HG03442 (cell line): ENCODE measurements at regions not wholly inside any gene's neighbourhood (a gene's known extent, or its start where the extent isn't known, plus 50 kb on each side); places are given as distances from the start of the nearest gene placed in this dataset.
"Not testable (repeated sequence)": the region's sequence is repeated elsewhere in the genome, so short reads cannot be mapped to it uniquely, and the experiment has no call there.

Experiments used
- ATAC-seq: cut with Tn5 transposase; IDR thresholded peaks from one replicate; pipeline ENCODE4 v1.9.1; 2021; ENCODE audit warnings: mild to moderate bottlenecking, moderate library complexity; ENCODE audit not compliant: unreplicated experiment

DNA sequence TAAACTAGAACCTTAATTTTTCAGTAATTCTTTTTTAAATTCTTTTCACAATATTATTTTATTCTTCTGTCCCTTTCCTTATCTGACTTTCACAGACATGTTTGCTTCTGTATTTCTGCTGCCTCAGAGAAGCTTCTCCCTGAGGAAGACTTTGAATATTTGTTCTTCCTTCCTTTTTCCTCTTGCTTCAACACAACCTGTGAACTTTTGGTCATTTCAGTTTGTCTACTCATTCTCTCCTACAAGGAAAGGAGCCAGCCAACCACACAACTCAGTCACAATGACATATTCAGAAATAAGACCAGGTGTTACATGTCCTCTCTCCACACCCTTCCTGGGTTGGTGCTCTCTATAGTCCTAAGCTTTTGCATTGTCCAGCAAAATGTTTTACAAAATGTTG, 310.4 kb downstream of the TFAP2B start:
- ATAC-seq, result no peak

GRCh38 chr6:51137777-51138176, 319.1 kb downstream of the TFAP2B start:
- no peak for ATAC-seq

DNA sequence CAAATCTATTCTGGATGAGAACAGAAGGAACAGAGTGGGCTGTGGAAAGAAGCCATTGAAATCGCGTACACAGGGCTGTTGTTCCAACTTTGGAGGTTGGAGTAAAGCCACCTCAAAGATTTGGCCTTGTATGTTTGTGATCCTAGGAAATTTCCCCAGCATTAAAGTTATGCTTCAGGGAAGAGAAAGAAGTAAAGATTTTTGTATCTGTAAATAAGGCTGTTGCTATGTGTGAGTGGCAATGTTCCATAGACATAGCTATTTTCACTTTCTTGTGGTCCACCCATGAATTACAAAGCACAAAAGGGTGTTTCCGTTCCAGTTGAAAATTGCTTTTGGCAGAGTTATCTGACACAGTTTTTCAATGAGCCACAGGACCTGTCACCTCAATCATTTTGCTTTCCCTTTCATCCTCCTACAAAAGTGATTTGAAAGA, 321.3 kb downstream of the TFAP2B start:
- ATAC-seq, result no peak

GRCh38 chr6:51141080-51141479, 322.4 kb downstream of the TFAP2B start:
- no peak for ATAC-seq

- no peak for ATAC-seq
Measured at GRCh38 chr6:51147756-51148155, 329.1 kb downstream of the TFAP2B start.

DNA sequence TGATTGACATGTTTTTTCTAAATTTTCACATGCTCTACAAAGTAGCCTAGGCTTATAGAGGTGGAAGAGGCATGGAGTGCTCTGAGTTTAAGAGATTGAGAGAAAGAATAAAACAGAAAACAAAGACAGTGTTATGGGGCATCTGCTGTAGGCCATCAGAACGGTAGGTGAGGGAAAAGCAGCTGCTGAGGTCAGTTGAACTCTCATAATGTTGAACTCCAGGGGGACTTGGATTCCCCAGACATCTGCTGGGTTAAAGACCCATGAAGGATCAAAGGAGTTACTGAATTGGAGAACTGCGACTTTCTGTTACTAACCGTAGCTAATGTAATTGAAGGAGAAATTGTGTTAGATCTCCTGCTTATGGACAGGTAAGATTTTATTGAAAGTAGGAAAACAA, 333.9 kb downstream of the TFAP2B start:
- no peak for ATAC-seq

GRCh38 chr6:51153109-51153508, 334.4 kb downstream of the TFAP2B start:
- no peak for ATAC-seq

DNA sequence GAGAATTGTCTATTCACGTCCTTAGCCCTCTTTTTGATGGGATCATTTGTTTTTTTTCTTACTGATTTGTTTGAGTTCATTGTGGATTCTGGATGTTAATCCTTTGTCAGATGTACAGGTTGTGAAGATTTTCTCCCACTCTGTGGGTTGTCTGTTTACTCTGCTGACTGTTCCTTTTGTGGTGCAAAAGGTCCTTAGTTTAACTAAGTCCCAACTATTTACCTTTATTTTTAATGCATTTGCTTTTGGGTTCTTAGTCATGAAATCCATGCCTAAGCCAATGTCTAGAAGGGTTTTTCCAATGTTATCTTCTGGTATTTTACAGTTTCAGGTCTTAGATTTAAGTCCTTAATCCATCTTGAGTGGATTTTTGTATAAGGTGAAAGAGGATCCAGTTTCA, 336.3 kb downstream of the TFAP2B start:
- ATAC-seq, result not testable (repeated sequence)

GRCh38 chr6:51159260-51159659, 340.6 kb downstream of the TFAP2B start:
- ATAC-seq, result not testable (repeated sequence)

- ATAC-seq, result no peak
Measured at GRCh38 chr6:51161752-51162151, 343.1 kb downstream of the TFAP2B start.

GRCh38 chr6:51163843-51164529, 345.3 kb downstream of the TFAP2B start:
- ATAC-seq, result no peak

DNA sequence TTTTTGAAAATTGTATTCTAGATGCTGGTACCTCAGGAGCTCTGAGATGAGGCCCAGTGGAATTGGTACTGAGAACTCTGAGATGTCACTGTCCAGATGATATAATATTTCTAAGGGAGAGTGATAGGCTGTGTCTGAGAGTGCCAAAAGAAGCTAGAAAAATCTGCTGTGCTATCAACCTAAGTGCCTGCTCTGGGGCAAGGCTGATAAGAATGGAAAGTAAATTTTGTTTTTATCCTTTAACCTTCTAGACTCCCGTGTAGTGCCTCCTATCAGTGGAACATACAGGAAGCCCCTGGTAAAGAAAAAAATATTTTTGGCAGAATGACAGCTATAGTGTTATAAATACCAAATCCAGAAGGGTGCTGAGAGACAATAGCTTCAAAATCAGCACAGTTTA, 348.2 kb downstream of the TFAP2B start:
- no peak for ATAC-seq

DNA sequence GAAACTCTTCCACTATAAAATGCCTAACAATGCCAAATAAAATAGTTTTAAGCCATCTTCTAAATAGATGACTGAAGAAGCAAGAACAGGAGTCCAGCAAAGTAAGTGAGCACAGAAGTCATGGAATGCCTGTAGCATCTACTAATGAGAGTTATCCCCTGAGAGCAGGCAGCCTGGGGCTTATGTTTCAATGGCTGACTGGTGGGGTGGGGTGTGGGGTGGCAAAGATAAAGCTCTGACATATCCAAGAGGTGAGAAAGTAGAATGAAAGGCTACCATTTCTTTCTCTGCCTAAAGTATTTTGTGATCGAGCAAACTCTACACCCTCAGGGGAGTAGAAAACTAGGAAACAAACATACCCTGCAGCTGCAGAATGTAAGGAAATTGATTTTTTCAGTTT, 348.8 kb downstream of the TFAP2B start:
- no peak for ATAC-seq

GRCh38 chr6:51182827-51183226, 364.2 kb downstream of the TFAP2B start:
- ATAC-seq, result no peak

DNA sequence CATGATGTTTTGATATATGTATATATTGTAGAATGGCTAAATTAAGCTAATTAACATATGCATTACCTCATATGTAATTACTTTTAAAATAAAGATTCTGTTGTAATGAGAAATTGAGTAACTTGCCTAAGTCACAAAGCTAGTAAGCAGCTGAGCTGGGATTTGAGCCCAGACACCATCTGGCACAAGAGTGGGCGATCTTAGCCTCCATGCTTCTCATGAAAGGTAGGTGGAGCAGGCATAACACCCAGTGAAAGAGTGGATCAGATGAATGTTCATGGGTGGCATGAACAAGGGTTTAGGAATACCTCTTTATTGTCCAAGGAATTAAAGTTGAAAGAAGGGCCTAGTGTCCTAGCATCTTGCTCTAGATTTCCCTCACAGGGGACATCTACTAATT, 365.4 kb downstream of the TFAP2B start:
- no peak for ATAC-seq

- not testable (repeated sequence) for ATAC-seq
Measured at GRCh38 chr6:51193163-51193562, 374.5 kb downstream of the TFAP2B start.

DNA sequence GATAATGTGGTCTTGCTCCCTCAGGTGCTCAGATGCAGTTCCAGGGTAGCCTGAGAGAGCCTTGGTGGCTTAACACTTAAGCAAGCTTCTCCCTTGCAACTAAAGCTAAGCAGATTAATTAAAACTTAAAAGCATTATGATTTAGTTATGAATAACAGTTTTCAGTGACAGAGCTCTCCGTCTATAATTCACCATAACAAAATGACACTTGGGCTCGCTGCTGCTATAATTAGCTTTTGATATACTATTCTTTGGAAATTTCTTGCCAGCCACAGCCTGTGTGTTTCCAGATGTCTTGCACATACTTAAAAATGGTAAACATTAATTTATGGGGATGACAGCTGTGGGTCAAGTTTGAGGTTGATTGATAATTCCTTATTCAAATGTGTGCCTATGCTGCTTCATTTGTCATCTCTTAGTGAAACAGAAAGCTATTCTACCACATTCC, 380.5 kb downstream of the TFAP2B start:
- no peak for ATAC-seq

- ATAC-seq, result no peak
Measured at GRCh38 chr6:51199733-51200260, 381.1 kb downstream of the TFAP2B start.

- ATAC-seq, result no peak
Measured at GRCh38 chr6:51200676-51201075, 382.0 kb downstream of the TFAP2B start.

GRCh38 chr6:51202653-51203052, 384.0 kb downstream of the TFAP2B start:
- not testable (repeated sequence) for ATAC-seq

DNA sequence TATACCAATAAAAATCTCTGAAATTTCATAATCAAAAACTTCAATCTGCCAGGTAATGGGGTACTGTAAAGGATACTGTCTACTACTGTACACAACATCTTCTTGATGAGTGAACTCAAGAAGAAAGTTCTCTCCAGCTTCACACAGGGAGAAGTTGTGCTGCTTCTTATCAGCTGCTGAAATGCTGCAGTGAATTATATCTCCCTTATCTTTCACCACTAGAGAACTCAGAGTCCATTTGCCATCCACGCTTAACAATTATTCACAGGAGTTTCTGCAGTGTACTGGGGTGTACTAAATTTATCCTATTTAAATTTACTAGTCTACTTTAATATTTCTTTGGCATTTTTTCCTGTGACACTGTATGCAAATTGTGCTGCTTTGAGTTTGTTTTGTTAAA, 384.8 kb downstream of the TFAP2B start:
- ATAC-seq, result no peak

DNA sequence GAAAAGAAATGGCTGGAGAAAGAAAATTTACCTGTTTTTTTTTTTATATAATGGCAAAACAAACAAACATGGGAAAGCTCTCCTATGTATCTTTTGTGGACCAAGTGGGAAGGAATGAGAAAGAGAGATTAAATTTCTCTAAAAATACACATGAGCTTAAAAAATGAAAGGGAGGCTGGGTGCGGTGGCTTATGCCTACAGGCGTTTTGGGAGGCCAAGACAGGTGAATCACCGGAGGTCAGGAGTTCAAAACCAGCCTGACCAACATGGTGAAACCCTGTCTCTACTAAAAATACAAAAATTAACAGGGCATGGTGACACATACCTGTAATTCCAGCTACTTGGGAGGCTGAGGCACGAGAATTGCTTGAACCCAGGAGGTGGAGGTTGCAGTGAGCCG, 388.0 kb downstream of the TFAP2B start:
- not testable (repeated sequence) for ATAC-seq

DNA sequence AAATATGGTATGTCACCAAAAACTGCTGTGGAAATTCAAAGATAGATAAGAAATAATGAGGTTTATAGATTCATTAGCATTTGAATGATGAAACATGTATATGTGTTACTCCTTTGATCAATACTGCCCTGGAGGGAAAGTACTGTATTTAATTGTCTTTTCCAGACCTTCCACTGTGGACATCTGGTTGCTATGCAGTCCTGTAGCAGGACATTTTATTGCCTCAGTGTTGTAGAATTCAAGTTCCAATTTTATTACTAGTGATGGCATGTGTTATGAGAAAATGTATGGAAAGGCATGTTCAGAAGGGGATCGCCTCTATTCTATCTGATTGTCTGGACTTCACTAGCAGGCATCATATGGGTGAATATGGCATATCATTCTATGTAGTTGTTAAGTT, 391.0 kb downstream of the TFAP2B start:
- no peak for ATAC-seq
